HL-60 (cell line): ENCODE measurements at regions not wholly inside any gene's neighbourhood (a gene's known extent, or its start where the extent isn't known, plus 50 kb on each side); places are given as distances from the start of the nearest gene placed in this dataset.

Experiments used
- DNase-seq, 2 experiments: peaks; one replicate each; pipeline ENCODE4 v3.0.0-alpha.2; 2010 to 2020; ENCODE audit warnings: low read depth in 1 of 2, low spot score in 1 of 2
- H3K27ac ChIP-seq: fragments of 250-450 bp; sonication (Bioruptor Pico); replicated peaks from 2 replicates; pipeline ENCODE4 v1.5.1; 2020; ENCODE audit warnings: mild to moderate bottlenecking, moderate library complexity
- H3K27me3 ChIP-seq: fragments of 250-450 bp; sonication (Bioruptor Pico); 2 replicates; pipeline ENCODE4 v1.5.1; 2021; ENCODE audit warnings: mild to moderate bottlenecking, moderate library complexity; ENCODE audit not compliant: insufficient read depth, poor library complexity, severe bottlenecking
- H3K4me3 ChIP-seq: replicated peaks from 2 replicates; pipeline ENCODE4 v1.5.1; 2011; ENCODE audit warnings: mild to moderate bottlenecking, control low read depth, low read length; ENCODE audit not compliant: insufficient read depth
- GABPA ChIP-seq: IDR thresholded peaks from 2 replicates; pipeline ENCODE4 v1.6.1; 2012; ENCODE audit warnings: low read depth
- POLR2AphosphoS5 ChIP-seq: IDR thresholded peaks from 2 replicates; pipeline ENCODE4 v1.6.1; 2012; ENCODE audit warnings: low read depth
- SPI1 ChIP-seq: IDR thresholded peaks from 2 replicates; pipeline ENCODE4 v1.6.1; 2012; ENCODE audit warnings: low read depth, mild to moderate bottlenecking, borderline replicate concordance
- TF ChIP-seq, protein P1 (sequence below): IDR thresholded peaks from one replicate; pipeline ENCODE4 v1.5.1; 2011; ENCODE audit warnings: low read length, control low read depth, inconsistent platforms; ENCODE audit not compliant: insufficient read depth
- TF ChIP-seq, protein P2 (sequence below): IDR thresholded peaks from 2 replicates; pipeline ENCODE4 v1.6.1; 2012; ENCODE audit warnings: low read depth; ENCODE audit not compliant: insufficient replicate concordance

GRCh38 chr2:105188343-105188742 is 53.2 kb upstream of the GPR45 start:
- H3K27me3 ChIP-seq: no peaks in the 10 kb centered on the region
- no peak for DNase-seq
- H3K27ac ChIP-seq: no peak overlapping the region
- no peak for TF ChIP-seq GABPA
- TF ChIP-seq, protein P1, sequence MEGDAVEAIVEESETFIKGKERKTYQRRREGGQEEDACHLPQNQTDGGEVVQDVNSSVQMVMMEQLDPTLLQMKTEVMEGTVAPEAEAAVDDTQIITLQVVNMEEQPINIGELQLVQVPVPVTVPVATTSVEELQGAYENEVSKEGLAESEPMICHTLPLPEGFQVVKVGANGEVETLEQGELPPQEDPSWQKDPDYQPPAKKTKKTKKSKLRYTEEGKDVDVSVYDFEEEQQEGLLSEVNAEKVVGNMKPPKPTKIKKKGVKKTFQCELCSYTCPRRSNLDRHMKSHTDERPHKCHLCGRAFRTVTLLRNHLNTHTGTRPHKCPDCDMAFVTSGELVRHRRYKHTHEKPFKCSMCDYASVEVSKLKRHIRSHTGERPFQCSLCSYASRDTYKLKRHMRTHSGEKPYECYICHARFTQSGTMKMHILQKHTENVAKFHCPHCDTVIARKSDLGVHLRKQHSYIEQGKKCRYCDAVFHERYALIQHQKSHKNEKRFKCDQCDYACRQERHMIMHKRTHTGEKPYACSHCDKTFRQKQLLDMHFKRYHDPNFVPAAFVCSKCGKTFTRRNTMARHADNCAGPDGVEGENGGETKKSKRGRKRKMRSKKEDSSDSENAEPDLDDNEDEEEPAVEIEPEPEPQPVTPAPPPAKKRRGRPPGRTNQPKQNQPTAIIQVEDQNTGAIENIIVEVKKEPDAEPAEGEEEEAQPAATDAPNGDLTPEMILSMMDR: no peak
- no peak for TF ChIP-seq SPI1
- no peak for TF ChIP-seq POLR2AphosphoS5
- TF ChIP-seq, protein P2, sequence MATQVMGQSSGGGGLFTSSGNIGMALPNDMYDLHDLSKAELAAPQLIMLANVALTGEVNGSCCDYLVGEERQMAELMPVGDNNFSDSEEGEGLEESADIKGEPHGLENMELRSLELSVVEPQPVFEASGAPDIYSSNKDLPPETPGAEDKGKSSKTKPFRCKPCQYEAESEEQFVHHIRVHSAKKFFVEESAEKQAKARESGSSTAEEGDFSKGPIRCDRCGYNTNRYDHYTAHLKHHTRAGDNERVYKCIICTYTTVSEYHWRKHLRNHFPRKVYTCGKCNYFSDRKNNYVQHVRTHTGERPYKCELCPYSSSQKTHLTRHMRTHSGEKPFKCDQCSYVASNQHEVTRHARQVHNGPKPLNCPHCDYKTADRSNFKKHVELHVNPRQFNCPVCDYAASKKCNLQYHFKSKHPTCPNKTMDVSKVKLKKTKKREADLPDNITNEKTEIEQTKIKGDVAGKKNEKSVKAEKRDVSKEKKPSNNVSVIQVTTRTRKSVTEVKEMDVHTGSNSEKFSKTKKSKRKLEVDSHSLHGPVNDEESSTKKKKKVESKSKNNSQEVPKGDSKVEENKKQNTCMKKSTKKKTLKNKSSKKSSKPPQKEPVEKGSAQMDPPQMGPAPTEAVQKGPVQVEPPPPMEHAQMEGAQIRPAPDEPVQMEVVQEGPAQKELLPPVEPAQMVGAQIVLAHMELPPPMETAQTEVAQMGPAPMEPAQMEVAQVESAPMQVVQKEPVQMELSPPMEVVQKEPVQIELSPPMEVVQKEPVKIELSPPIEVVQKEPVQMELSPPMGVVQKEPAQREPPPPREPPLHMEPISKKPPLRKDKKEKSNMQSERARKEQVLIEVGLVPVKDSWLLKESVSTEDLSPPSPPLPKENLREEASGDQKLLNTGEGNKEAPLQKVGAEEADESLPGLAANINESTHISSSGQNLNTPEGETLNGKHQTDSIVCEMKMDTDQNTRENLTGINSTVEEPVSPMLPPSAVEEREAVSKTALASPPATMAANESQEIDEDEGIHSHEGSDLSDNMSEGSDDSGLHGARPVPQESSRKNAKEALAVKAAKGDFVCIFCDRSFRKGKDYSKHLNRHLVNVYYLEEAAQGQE: no peak
- no peak overlapping the region for H3K4me3 ChIP-seq
